ENCODE measurements at regions not wholly inside any gene's neighbourhood (a gene's known extent, or its start where the extent isn't known, plus 50 kb on each side); places are given as distances from the start of the nearest gene placed in this dataset.

DNA sequence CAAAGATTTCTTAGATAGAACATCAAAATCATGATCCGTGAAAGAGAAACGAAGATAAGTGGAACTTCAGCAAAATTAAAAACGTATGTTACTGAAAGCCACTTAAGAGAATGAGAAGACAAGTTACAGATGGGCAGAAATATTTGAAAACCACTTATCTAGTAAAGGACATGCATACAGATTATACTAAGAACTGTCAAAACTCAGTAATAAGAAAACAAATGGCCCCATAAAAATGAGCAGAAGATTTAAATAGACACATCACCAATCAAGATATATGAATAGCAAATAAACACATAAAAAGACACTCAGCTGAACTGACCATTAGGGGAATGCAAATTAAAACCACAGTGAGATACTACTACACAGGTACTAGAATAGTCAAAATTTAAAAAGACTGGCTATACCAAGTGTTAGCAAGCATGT, 343.7 kb downstream of the PTEN start (continued):
- TF ChIP-seq ZNF280C (tag by site-specific recombination; IDR thresholded peaks at IDR 0.05) (no peak), ZNF366 (tag by site-specific recombination; conservative IDR thresholded peaks at IDR 0.05) (no peak), ZNF660 (tag by site-specific recombination; IDR thresholded peaks at IDR 0.05) (no peak), ZNF404 (tag by site-specific recombination; IDR thresholded peaks at IDR 0.05) (no peak), ZNF121 (tag by site-specific recombination; IDR thresholded peaks at IDR 0.05) (no peak), ZNF24 (tag by site-specific recombination; IDR thresholded peaks at IDR 0.05) (no peak), ZNF76 (tag by site-specific recombination; IDR thresholded peaks at IDR 0.05; ENCODE audit: borderline replicate concordance, low read depth) (peak; percentile 52; the same call in 1 of the 2 replicates), ZNF843 (tag by site-specific recombination; IDR thresholded peaks at IDR 0.05) (peak; percentile 90), ZFHX2 (tag by site-specific recombination; conservative IDR thresholded peaks at IDR 0.05) (no peak), ZNF707 (tag by site-specific recombination; IDR thresholded peaks at IDR 0.05) (no peak), MZF1 (tag by site-specific recombination; IDR thresholded peaks at IDR 0.05; ENCODE audit: borderline replicate concordance) (peak; percentile 68; the same call in 1 of the 2 replicates), ZNF473 (tag by site-specific recombination; IDR thresholded peaks at IDR 0.05) (no peak), ZNF311 (tag by site-specific recombination; IDR thresholded peaks at IDR 0.05; ENCODE audit: borderline replicate concordance) (no peak), ZNF449 (tag by site-specific recombination; IDR thresholded peaks at IDR 0.05) (0 out of 2 replicates have a peak, but pooled peaks have one; percentile 20), ZNF777 (tag by site-specific recombination; IDR thresholded peaks at IDR 0.05; ENCODE audit: borderline replicate concordance) (no peak), SCRT1 (tag by site-specific recombination; IDR thresholded peaks at IDR 0.05; ENCODE audit: borderline replicate concordance) (0 out of 2 replicates have a peak, but pooled peaks have one; percentile 24), HOXC10 (CRISPR knock-in tag; IDR thresholded peaks at IDR 0.05) (no peak), ZNF423 (tag by site-specific recombination; IDR thresholded peaks at IDR 0.05) (no peak), FEZF1 (tag by site-specific recombination; IDR thresholded peaks at IDR 0.05) (peak; percentile 83), ZNF112 (tag by site-specific recombination; IDR thresholded peaks at IDR 0.05) (no peak), OSR2 (tag by site-specific recombination; IDR thresholded peaks at IDR 0.05) (peak; percentile 97), ZSCAN30 (tag by site-specific recombination; IDR thresholded peaks at IDR 0.05) (no peak; the same call in 1 of the 2 replicates), TCF7L2 (IDR thresholded peaks at IDR 0.05; ENCODE audit: borderline replicate concordance, low read depth, low read length) (0 out of 2 replicates have a peak, but pooled peaks have one; percentile 42), KLF7 (tag by site-specific recombination; IDR thresholded peaks at IDR 0.05; ENCODE audit: borderline replicate concordance) (no peak), ZNF623 (tag by site-specific recombination; IDR thresholded peaks at IDR 0.05) (no peak), SP3 (tag by site-specific recombination; IDR thresholded peaks at IDR 0.05) (no peak)
- TF ChIP-seq, protein P1, sequence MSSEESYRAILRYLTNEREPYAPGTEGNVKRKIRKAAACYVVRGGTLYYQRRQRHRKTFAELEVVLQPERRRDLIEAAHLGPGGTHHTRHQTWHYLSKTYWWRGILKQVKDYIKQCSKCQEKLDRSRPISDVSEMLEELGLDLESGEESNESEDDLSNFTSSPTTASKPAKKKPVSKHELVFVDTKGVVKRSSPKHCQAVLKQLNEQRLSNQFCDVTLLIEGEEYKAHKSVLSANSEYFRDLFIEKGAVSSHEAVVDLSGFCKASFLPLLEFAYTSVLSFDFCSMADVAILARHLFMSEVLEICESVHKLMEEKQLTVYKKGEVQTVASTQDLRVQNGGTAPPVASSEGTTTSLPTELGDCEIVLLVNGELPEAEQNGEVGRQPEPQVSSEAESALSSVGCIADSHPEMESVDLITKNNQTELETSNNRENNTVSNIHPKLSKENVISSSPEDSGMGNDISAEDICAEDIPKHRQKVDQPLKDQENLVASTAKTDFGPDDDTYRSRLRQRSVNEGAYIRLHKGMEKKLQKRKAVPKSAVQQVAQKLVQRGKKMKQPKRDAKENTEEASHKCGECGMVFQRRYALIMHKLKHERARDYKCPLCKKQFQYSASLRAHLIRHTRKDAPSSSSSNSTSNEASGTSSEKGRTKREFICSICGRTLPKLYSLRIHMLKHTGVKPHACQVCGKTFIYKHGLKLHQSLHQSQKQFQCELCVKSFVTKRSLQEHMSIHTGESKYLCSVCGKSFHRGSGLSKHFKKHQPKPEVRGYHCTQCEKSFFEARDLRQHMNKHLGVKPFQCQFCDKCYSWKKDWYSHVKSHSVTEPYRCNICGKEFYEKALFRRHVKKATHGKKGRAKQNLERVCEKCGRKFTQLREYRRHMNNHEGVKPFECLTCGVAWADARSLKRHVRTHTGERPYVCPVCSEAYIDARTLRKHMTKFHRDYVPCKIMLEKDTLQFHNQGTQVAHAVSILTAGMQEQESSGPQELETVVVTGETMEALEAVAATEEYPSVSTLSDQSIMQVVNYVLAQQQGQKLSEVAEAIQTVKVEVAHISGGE (tag by site-specific recombination; conservative IDR thresholded peaks at IDR 0.05; ENCODE audit: low read depth): no peak
- TF ChIP-seq, protein P2, sequence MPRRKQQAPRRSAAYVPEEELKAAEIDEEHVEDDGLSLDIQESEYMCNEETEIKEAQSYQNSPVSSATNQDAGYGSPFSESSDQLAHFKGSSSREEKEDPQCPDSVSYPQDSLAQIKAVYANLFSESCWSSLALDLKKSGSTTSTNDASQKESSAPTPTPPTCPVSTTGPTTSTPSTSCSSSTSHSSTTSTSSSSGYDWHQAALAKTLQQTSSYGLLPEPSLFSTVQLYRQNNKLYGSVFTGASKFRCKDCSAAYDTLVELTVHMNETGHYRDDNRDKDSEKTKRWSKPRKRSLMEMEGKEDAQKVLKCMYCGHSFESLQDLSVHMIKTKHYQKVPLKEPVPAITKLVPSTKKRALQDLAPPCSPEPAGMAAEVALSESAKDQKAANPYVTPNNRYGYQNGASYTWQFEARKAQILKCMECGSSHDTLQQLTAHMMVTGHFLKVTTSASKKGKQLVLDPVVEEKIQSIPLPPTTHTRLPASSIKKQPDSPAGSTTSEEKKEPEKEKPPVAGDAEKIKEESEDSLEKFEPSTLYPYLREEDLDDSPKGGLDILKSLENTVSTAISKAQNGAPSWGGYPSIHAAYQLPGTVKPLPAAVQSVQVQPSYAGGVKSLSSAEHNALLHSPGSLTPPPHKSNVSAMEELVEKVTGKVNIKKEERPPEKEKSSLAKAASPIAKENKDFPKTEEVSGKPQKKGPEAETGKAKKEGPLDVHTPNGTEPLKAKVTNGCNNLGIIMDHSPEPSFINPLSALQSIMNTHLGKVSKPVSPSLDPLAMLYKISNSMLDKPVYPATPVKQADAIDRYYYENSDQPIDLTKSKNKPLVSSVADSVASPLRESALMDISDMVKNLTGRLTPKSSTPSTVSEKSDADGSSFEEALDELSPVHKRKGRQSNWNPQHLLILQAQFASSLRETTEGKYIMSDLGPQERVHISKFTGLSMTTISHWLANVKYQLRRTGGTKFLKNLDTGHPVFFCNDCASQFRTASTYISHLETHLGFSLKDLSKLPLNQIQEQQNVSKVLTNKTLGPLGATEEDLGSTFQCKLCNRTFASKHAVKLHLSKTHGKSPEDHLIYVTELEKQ (tag by site-specific recombination; IDR thresholded peaks at IDR 0.05; ENCODE audit: borderline replicate concordance): peak; percentile 73; the same call in 1 of the 2 replicates
- TF ChIP-seq, protein P3, sequence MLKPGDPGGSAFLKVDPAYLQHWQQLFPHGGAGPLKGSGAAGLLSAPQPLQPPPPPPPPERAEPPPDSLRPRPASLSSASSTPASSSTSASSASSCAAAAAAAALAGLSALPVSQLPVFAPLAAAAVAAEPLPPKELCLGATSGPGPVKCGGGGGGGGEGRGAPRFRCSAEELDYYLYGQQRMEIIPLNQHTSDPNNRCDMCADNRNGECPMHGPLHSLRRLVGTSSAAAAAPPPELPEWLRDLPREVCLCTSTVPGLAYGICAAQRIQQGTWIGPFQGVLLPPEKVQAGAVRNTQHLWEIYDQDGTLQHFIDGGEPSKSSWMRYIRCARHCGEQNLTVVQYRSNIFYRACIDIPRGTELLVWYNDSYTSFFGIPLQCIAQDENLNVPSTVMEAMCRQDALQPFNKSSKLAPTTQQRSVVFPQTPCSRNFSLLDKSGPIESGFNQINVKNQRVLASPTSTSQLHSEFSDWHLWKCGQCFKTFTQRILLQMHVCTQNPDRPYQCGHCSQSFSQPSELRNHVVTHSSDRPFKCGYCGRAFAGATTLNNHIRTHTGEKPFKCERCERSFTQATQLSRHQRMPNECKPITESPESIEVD (tag by site-specific recombination; IDR thresholded peaks at IDR 0.05): peak; percentile 89
